ENCODE measurements at regions not wholly inside any gene's neighbourhood (a gene's known extent, or its start where the extent isn't known, plus 50 kb on each side); places are given as distances from the start of the nearest gene placed in this dataset.

DNA sequence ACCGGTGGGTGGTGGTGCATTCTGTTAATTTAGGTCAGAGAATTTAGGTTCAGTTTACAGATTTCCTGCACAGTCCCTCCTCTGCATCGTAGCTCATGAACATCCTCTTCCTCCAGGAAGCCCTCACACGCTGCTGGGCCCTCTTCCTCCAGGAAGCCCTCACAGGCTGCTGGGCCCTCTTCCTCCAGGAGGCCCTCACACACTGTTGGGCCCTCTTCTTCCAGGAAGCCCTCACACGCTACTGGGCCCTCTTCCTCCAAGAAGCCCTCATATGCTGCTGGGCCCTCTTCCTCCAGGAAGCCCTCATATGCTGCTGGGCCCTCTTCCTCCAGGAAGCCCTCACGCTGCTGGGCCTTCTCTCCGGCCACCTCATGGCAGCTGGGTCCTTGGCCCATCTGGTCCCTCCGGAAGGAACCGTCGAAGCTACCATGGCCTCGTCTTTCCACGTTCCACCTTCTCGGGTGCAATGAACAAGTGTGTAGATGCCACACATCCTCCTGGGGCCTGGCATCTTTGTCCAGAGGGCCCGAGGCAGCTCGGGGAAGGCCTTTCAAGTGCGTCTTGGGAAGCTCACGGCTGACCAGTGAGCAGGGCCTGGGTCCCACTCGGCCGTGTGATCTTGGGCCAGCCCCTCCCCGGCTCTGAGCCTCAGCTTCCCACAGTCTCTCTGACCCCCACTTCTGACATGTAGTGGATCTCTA is 58.9 kb upstream of the PPARA start:
- Histone ChIP-seq H3K9ac (ENCODE audit: low read length) (no peak overlapping the region), H3K4me2 (ENCODE audit: low read length) (no peak overlapping the region), H3K27me3 (ENCODE audit: low read depth, low read length) (no peaks in the 10 kb centered on the region), H3K4me3 (ENCODE audit: low read length) (no peak overlapping the region), H3K36me3 (replicated peaks; ENCODE audit: low read depth, low read length) (peaks cover 7% of the 10 kb centered on the region), H3K9me3 (ENCODE audit: insufficient read depth, low read length) (no peaks in the 10 kb centered on the region), H4K20me1 (ENCODE audit: insufficient read depth, low read length) (peaks cover 13% of the 10 kb centered on the region; the same call in 1 of the 2 replicates), H3K27ac (ENCODE audit: low read length) (no peak overlapping the region), H3K79me2 (ENCODE audit: low read length) (0 out of 2 replicates have a peak, but pooled peaks cover 7% of the 10 kb centered on the region), H2AFZ (ENCODE audit: low read depth, low read length) (no peak overlapping the region), H3K4me1 (ENCODE audit: low read length) (no peaks in the 10 kb centered on the region)
- TF ChIP-seq CTCF (IDR thresholded peaks at IDR 0.05; ENCODE audit: low read depth, low read length) = no peak
- TF ChIP-seq EZH2phosphoT487 (IDR thresholded peaks at IDR 0.05; ENCODE audit: low read depth) = no peak

DNA sequence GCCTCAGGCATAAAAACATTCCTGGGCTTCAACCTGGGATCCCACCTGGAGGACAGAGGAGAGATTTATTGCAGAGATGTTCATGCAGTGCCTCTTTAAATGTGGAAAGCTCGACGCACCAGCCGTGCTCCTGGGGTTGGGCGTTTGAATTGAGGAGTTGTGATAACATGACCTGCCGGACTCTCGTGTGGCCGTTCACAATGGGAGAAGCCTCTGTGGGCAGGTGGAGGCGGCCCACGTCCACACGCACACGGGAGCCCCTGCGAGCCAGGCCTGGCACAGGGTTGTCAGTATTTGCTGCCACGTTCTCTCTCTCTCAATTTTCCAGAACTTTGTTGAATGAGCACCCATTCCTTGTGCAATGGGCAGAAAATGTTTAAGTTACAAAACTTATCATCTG is 58.3 kb upstream of the PPARA start:
- H4K20me1 ChIP-seq (ENCODE audit: insufficient read depth, low read length) = peaks cover 13% of the 10 kb centered on the region; the same call in 1 of the 2 replicates
- H2AFZ ChIP-seq (ENCODE audit: low read depth, low read length) = no peak overlapping the region
- TF ChIP-seq CTCF (IDR thresholded peaks at IDR 0.05; ENCODE audit: low read depth, low read length) = no peak
- TF ChIP-seq EZH2phosphoT487 (IDR thresholded peaks at IDR 0.05; ENCODE audit: low read depth) = no peak
- no peaks in the 10 kb centered on the region for H3K27me3 ChIP-seq (ENCODE audit: low read depth, low read length)
- H3K4me3 ChIP-seq (ENCODE audit: low read length) = no peak overlapping the region
- peaks cover 7% of the 10 kb centered on the region for H3K36me3 ChIP-seq (replicated peaks; ENCODE audit: low read depth, low read length)
- H3K79me2 ChIP-seq (ENCODE audit: low read length) = 0 out of 2 replicates have a peak, but pooled peaks cover 7% of the 10 kb centered on the region
- H3K9me3 ChIP-seq (ENCODE audit: insufficient read depth, low read length) = no peaks in the 10 kb centered on the region
- no peak overlapping the region for H3K9ac ChIP-seq (ENCODE audit: low read length)
- H3K27ac ChIP-seq (ENCODE audit: low read length) = no peak overlapping the region
- no peaks in the 10 kb centered on the region for H3K4me1 ChIP-seq (ENCODE audit: low read length)
- no peak overlapping the region for H3K4me2 ChIP-seq (ENCODE audit: low read length)

- no peak overlapping the region for H3K27ac ChIP-seq (ENCODE audit: low read length)
- H4K20me1 ChIP-seq (ENCODE audit: insufficient read depth, low read length) = peaks cover 13% of the 10 kb centered on the region; the same call in 1 of the 2 replicates
- 0 out of 2 replicates have a peak, but pooled peaks cover 7% of the 10 kb centered on the region for H3K79me2 ChIP-seq (ENCODE audit: low read length)
- no peak overlapping the region for H3K9ac ChIP-seq (ENCODE audit: low read length)
- no peak overlapping the region for H3K4me3 ChIP-seq (ENCODE audit: low read length)
- no peak overlapping the region for H3K4me2 ChIP-seq (ENCODE audit: low read length)
- TF ChIP-seq EZH2phosphoT487 (IDR thresholded peaks at IDR 0.05; ENCODE audit: low read depth) = no peak
- TF ChIP-seq CTCF (IDR thresholded peaks at IDR 0.05; ENCODE audit: low read depth, low read length) = no peak
- no peaks in the 10 kb centered on the region for H3K4me1 ChIP-seq (ENCODE audit: low read length)
- peaks cover 7% of the 10 kb centered on the region for H3K36me3 ChIP-seq (replicated peaks; ENCODE audit: low read depth, low read length)
- H2AFZ ChIP-seq (ENCODE audit: low read depth, low read length) = no peak overlapping the region
- no peaks in the 10 kb centered on the region for H3K9me3 ChIP-seq (ENCODE audit: insufficient read depth, low read length)
- no peaks in the 10 kb centered on the region for H3K27me3 ChIP-seq (ENCODE audit: low read depth, low read length)
Observed at GRCh38 chr22:46092670-46093410, 57.5 kb upstream of the PPARA start.

- no peak overlapping the region for H3K27ac ChIP-seq (ENCODE audit: low read length)
- H3K79me2 ChIP-seq (ENCODE audit: low read length) = 0 out of 2 replicates have a peak, but pooled peaks cover 7% of the 10 kb centered on the region
- peaks cover 10% of the 10 kb centered on the region for H3K36me3 ChIP-seq (replicated peaks; ENCODE audit: low read depth, low read length)
- H3K4me3 ChIP-seq (ENCODE audit: low read length) = no peak overlapping the region
- H2AFZ ChIP-seq (ENCODE audit: low read depth, low read length) = no peak overlapping the region
- no peaks in the 10 kb centered on the region for H3K9me3 ChIP-seq (ENCODE audit: insufficient read depth, low read length)
- no peak overlapping the region for H3K9ac ChIP-seq (ENCODE audit: low read length)
- H3K27me3 ChIP-seq (ENCODE audit: low read depth, low read length) = no peaks in the 10 kb centered on the region
- no peaks in the 10 kb centered on the region for H3K4me1 ChIP-seq (ENCODE audit: low read length)
- peaks cover 13% of the 10 kb centered on the region; the same call in 1 of the 2 replicates for H4K20me1 ChIP-seq (ENCODE audit: insufficient read depth, low read length)
- H3K4me2 ChIP-seq (ENCODE audit: low read length) = no peak overlapping the region
- TF ChIP-seq CTCF (IDR thresholded peaks at IDR 0.05; ENCODE audit: low read depth, low read length) (no peak), EZH2phosphoT487 (IDR thresholded peaks at IDR 0.05; ENCODE audit: low read depth) (no peak)
Observed at GRCh38 chr22:46093796-46094195, 56.5 kb upstream of the PPARA start.
